IMR-90 (cell line): ENCODE measurements at regions not wholly inside any gene's neighbourhood (a gene's known extent, or its start where the extent isn't known, plus 50 kb on each side); places are given as distances from the start of the nearest gene placed in this dataset.

ENCODE experiments used
- ATAC-seq: fragments of 200-7000 bp; cut with Tn5 transposase; 2 replicates; pipeline ENCODE4 v1.9.1; 2020; ENCODE audit warnings: low read depth, mild to moderate bottlenecking, moderate library complexity
- BruUV-seq: library from RNA; stranded (reverse); fragments of 400-500 nt; replicated peaks from 2 replicates; lab custom pipeline; 2021; lab: Mats Ljungman, UMichigan
- CTCF ChIA-PET: fragments of 300-600 bp; formaldehyde crosslinking; extraction: SDS; loops from one replicate; lab custom pipeline; 2021; ENCODE audit warnings: antibody characterized with exemption; lab: Yijun Ruan, JAX
- POLR2A ChIA-PET: fragments of 300-600 bp; sonication (Branson Sonifier 250); formaldehyde crosslinking; loops from one replicate; lab custom pipeline; 2022; ENCODE audit warnings: antibody characterized with exemption; ENCODE audit not compliant: unreplicated experiment; lab: Charles Lee
- DNase-seq: peaks from one replicate; pipeline ENCODE4 v3.0.0; 2013
- H2AFZ ChIP-seq: replicated peaks from 2 replicates; pipeline ENCODE3; 2013; ENCODE audit warnings: low read length, mild to moderate bottlenecking; ENCODE audit not compliant: poor library complexity
- H2AK5ac ChIP-seq: 2 replicates; pipeline ENCODE4 v1.6.1; 2013; ENCODE audit warnings: low read depth, low read length, inconsistent platforms
- H2AK9ac ChIP-seq: replicated peaks from 2 replicates; pipeline ENCODE3; 2013; ENCODE audit warnings: mild to moderate bottlenecking, low read depth, low read length, moderate library complexity; ENCODE audit not compliant: poor library complexity
- H2BK120ac ChIP-seq: 2 replicates; pipeline ENCODE4 v1.6.1; 2013; ENCODE audit warnings: low read depth, low read length, inconsistent platforms
- H2BK15ac ChIP-seq: 3 replicates; pipeline ENCODE4 v1.6.1; 2013; ENCODE audit warnings: low read depth, low read length, inconsistent platforms
- H2BK20ac ChIP-seq: 2 replicates; pipeline ENCODE4 v1.6.1; 2013; ENCODE audit warnings: low read depth, mild to moderate bottlenecking, inconsistent platforms, low read length, moderate library complexity
- H2BK5ac ChIP-seq: 2 replicates; pipeline ENCODE4 v1.6.1; 2013; ENCODE audit warnings: mild to moderate bottlenecking, low read depth, low read length, inconsistent platforms; ENCODE audit not compliant: poor library complexity, severe bottlenecking
- H3K14ac ChIP-seq: replicated peaks from 2 replicates; pipeline ENCODE4 v1.6.1; 2013; ENCODE audit warnings: low read depth, low read length, inconsistent platforms
- H3K18ac ChIP-seq: 2 replicates; pipeline ENCODE4 v1.6.1; 2013; ENCODE audit warnings: low read depth, low read length, control low read depth
- H3K23ac ChIP-seq: 2 replicates; pipeline ENCODE4 v1.6.1; 2013; ENCODE audit warnings: low read depth, low read length, inconsistent platforms
- H3K27ac ChIP-seq: 2 replicates; pipeline ENCODE4 v1.5.1; 2013; ENCODE audit warnings: mild to moderate bottlenecking, control low read depth, low read length; ENCODE audit not compliant: insufficient read depth
- H3K27me3 ChIP-seq: 2 replicates; pipeline ENCODE4 v1.6.1; 2013; ENCODE audit warnings: low read length; ENCODE audit not compliant: control insufficient read depth, insufficient read depth
- H3K36me3 ChIP-seq: 2 replicates; pipeline ENCODE4 v1.6.1; 2013; ENCODE audit warnings: low read length, mixed read lengths; ENCODE audit not compliant: control insufficient read depth, insufficient read depth
- H3K4ac ChIP-seq: 2 replicates; pipeline ENCODE4 v1.6.1; 2013; ENCODE audit warnings: low read depth, low read length, inconsistent platforms
- H3K4me1 ChIP-seq: 2 replicates; pipeline ENCODE4 v1.6.1; 2013; ENCODE audit warnings: low read length, mixed read lengths; ENCODE audit not compliant: control insufficient read depth, insufficient read depth
- H3K4me2 ChIP-seq: 2 replicates; pipeline ENCODE4 v1.6.1; 2013; ENCODE audit warnings: low read depth, mild to moderate bottlenecking, control low read depth, low read length, moderate library complexity
- H3K4me3 ChIP-seq: 2 replicates; pipeline ENCODE4 v1.5.1; 2013; ENCODE audit warnings: low read depth, mild to moderate bottlenecking, control low read depth, low read length, moderate library complexity; ENCODE audit not compliant: insufficient read depth
- H3K56ac ChIP-seq: 2 replicates; pipeline ENCODE4 v1.6.1; 2013; ENCODE audit warnings: low read length, inconsistent platforms; ENCODE audit not compliant: insufficient read depth; ENCODE audit errors: extremely low read depth
- H3K79me1 ChIP-seq, 2 experiments: 2 replicates each; pipeline ENCODE4 v1.6.1; 2013; ENCODE audit warnings: low read length in 2 of 2, inconsistent platforms in 1 of 2, low read depth in 1 of 2
- H3K9ac ChIP-seq: 2 replicates; pipeline ENCODE4 v1.6.1; 2013; ENCODE audit warnings: low read depth, low read length, control low read depth
- H3K9me1 ChIP-seq: 2 replicates; pipeline ENCODE4 v1.6.1; 2013; ENCODE audit warnings: low read length, inconsistent platforms; ENCODE audit not compliant: insufficient read depth
- H3K9me3 ChIP-seq: 2 replicates; pipeline ENCODE4 v1.6.1; 2013; ENCODE audit warnings: low read length; ENCODE audit not compliant: control insufficient read depth, insufficient read depth
- H4K20me1 ChIP-seq: 2 replicates; pipeline ENCODE4 v1.6.1; 2013; ENCODE audit warnings: low read length, inconsistent platforms; ENCODE audit not compliant: insufficient read depth
- H4K5ac ChIP-seq: 2 replicates; pipeline ENCODE4 v1.6.1; 2013; ENCODE audit warnings: mild to moderate bottlenecking, low read depth, low read length, control low read depth
- H4K8ac ChIP-seq, 2 experiments: 2 replicates each; pipeline ENCODE4 v1.6.1; 2013; ENCODE audit warnings: low read depth in 2 of 2, low read length in 2 of 2, control low read depth in 1 of 2, inconsistent platforms in 1 of 2
- H4K91ac ChIP-seq: 2 replicates; pipeline ENCODE4 v1.6.1; 2013; ENCODE audit warnings: low read depth, low read length, inconsistent platforms; ENCODE audit not compliant: insufficient read depth
- CEBPB ChIP-seq: IDR thresholded peaks from 2 replicates; pipeline ENCODE4 v1.6.1; 2012; ENCODE audit warnings: low read depth, low read length, improper control_type of control experiment
- FOS ChIP-seq: fragments of 150-350 bp; IDR thresholded peaks from 2 replicates; pipeline ENCODE4 v1.6.1; 2016; ENCODE audit warnings: low read depth, low read length
- WGBS, 2 experiments: methylation state at CpG; one replicate each; pipeline versions ENCODE4 v1.1.5 to v1.1.7; 2013; ENCODE audit warnings: missing lambda C conversion rate in 2 of 2; ENCODE audit not compliant: insufficient read length in 1 of 2; ENCODE audit errors: extremely low coverage in 2 of 2; 5-methylcytosine and 5-hydroxymethylcytosine counted together
- dilution Hi-C: fragments of 300-500 bp; cut with HindIII; formaldehyde crosslinking; loops from one replicate; pipeline ENCODE4 v1.14.3; 2018; ENCODE audit warnings: low sequenced_read_pairs; ENCODE audit not compliant: unreplicated experiment
- in situ Hi-C: fragments of 300-500 bp; cut with MboI; formaldehyde crosslinking; loops from 3 replicates; pipeline ENCODE4 v1.14.3; 2019; ENCODE audit warnings: low sequenced_read_pairs, inconsistent platforms, mixed read lengths
- intact Hi-C: fragments of 100-400 bp; cut with micrococcal nuclease; formaldehyde crosslinking; loops from 2 replicates; pipeline ENCODE4 v1.10.0; 2022

GRCh38 chr3:177443469-177443868 lies 246.2 kb upstream of the TBL1XR1 start:
- dilution Hi-C loops = no loop called here
- no peak overlapping the region for H3K56ac ChIP-seq
- no peak overlapping the region; the same call in 1 of the 2 replicates for H3K27ac ChIP-seq
- WGBS, 2 experiments = no CpG with 5 or more reads among the region's 3 CpGs
- H3K27me3 ChIP-seq = no peaks in the 10 kb centered on the region
- no peak overlapping the region for H3K4me3 ChIP-seq
- peaks cover 17% of the 10 kb centered on the region for H3K4me1 ChIP-seq
- peak overlapping the region; percentile 23 for H3K4me2 ChIP-seq
- peak overlapping the region in 1 of 2 experiments; percentile 72; a peak in 2 of 4 replicates for H4K8ac ChIP-seq
- ATAC-seq (peak; percentile 21; the same call in 1 of the 2 replicates), DNase-seq (peak; percentile 39)
- H4K5ac ChIP-seq = no peak overlapping the region
- H3K9ac ChIP-seq = no peak overlapping the region
- no peak overlapping the region for H2BK5ac ChIP-seq
- peak overlapping the region; percentile 31; the same call in 1 of the 2 replicates for H3K4ac ChIP-seq
- no peak overlapping the region for H4K91ac ChIP-seq
- BruUV-seq = no TSS peak
- 0 out of 2 replicates have a peak overlapping the region, but pooled peaks have one; percentile 37 for H3K14ac ChIP-seq
- H4K20me1 ChIP-seq = no peaks in the 10 kb centered on the region
- CTCF ChIA-PET = no interaction called here
- no peaks in the 10 kb centered on the region for H3K36me3 ChIP-seq
- H2AFZ ChIP-seq = peak overlapping the region; percentile 9
- TF ChIP-seq FOS (0 out of 2 replicates have a peak, but pooled peaks have one; percentile 15), CEBPB (no peak)
- H2AK9ac ChIP-seq = peak overlapping the region; percentile 67
- peak overlapping the region; percentile 35; the same call in 1 of the 2 replicates for H2BK20ac ChIP-seq
- H2AK5ac ChIP-seq = 0 out of 2 replicates have a peak overlapping the region, but pooled peaks have one; percentile 59
- H3K18ac ChIP-seq = 0 out of 2 replicates have a peak overlapping the region, but pooled peaks have one; percentile 24
- no peaks in the 10 kb centered on the region for H3K9me3 ChIP-seq
- peak overlapping the region; percentile 12; the same call in 1 of the 2 replicates for H2BK120ac ChIP-seq
- H3K79me1 ChIP-seq = no peaks in the 10 kb centered on the region
- in situ Hi-C loops = no loop called here
- intact Hi-C loops = no loop called here
- H3K23ac ChIP-seq = no peak overlapping the region
- no peaks in the 10 kb centered on the region for H3K9me1 ChIP-seq
- no peak overlapping the region for H2BK15ac ChIP-seq
- POLR2A ChIA-PET = no interaction called here
